Retina (tissue), 1 donor: ENCODE measurements at regions not wholly inside any gene's neighbourhood (a gene's known extent, or its start where the extent isn't known, plus 50 kb on each side); places are given as distances from the start of the nearest gene placed in this dataset.
A peak's percentile ranks its signal among the peaks of the same experiment; 100 is the strongest.
"Not testable (repeated sequence)": the region's sequence is repeated elsewhere in the genome, so short reads cannot be mapped to it uniquely, and the experiment has no call there.

ENCODE experiments used
- DNase-seq: peaks from one replicate; pipeline ENCODE4 v3.0.0-alpha.2; 2016

GRCh38 chr9:11158676-11159075 is 545.9 kb upstream of the PTPRD start:
- DNase-seq, result no peak

- DNase-seq, result no peak
Measured at GRCh38 chr9:11159318-11159862, 546.6 kb upstream of the PTPRD start.

GRCh38 chr9:11163843-11164242 is 551.0 kb upstream of the PTPRD start:
- no peak for DNase-seq

GRCh38 chr9:11182001-11182400 is 569.2 kb upstream of the PTPRD start:
- DNase-seq, result no peak

GRCh38 chr9:11190719-11191118 is 577.9 kb upstream of the PTPRD start:
- DNase-seq, result no peak

GRCh38 chr9:11192993-11193392 is 580.2 kb upstream of the PTPRD start:
- DNase-seq, result no peak

- DNase-seq, result no peak
Measured at GRCh38 chr9:11194246-11194645, 581.4 kb upstream of the PTPRD start.

GRCh38 chr9:11196840-11197365 is 584.1 kb upstream of the PTPRD start:
- DNase-seq, result not testable (repeated sequence)

- DNase-seq, result peak; percentile 39
Measured at GRCh38 chr9:11199335-11199734, 586.5 kb upstream of the PTPRD start.

- DNase-seq, result no peak
Measured at GRCh38 chr9:11204521-11204920, 591.7 kb upstream of the PTPRD start.

- DNase-seq, result no peak
Measured at GRCh38 chr9:11206925-11207324, 594.1 kb upstream of the PTPRD start.

- no peak for DNase-seq
Measured at GRCh38 chr9:11233696-11234095, 620.9 kb upstream of the PTPRD start.

- no peak for DNase-seq
Measured at GRCh38 chr9:11235061-11235460, 622.3 kb upstream of the PTPRD start.

- DNase-seq, result no peak
Measured at GRCh38 chr9:11241779-11242178, 629.0 kb upstream of the PTPRD start.

GRCh38 chr9:11257992-11258391 is 645.2 kb upstream of the PTPRD start:
- DNase-seq, result no peak

GRCh38 chr9:11269036-11269435 is 656.2 kb upstream of the PTPRD start:
- no peak for DNase-seq

- DNase-seq, result no peak
Measured at GRCh38 chr9:11275158-11275695, 662.4 kb upstream of the PTPRD start.

- no peak for DNase-seq
Measured at GRCh38 chr9:11312966-11313365, 700.2 kb upstream of the PTPRD start.

- DNase-seq, result no peak
Measured at GRCh38 chr9:11318946-11319345, 706.1 kb upstream of the PTPRD start.

GRCh38 chr9:11319538-11319937 is 706.7 kb upstream of the PTPRD start:
- peak; percentile 56 for DNase-seq

- no peak for DNase-seq
Measured at GRCh38 chr9:11320989-11321388, 708.2 kb upstream of the PTPRD start.

GRCh38 chr9:11323457-11323856 is 710.7 kb upstream of the PTPRD start:
- DNase-seq, result no peak

GRCh38 chr9:11326231-11326630 is 713.4 kb upstream of the PTPRD start:
- DNase-seq, result no peak

- DNase-seq, result peak; percentile 28
Measured at GRCh38 chr9:11328326-11328725, 715.5 kb upstream of the PTPRD start.

GRCh38 chr9:11335011-11335410 is 722.2 kb upstream of the PTPRD start:
- no peak for DNase-seq
